Heart left ventricle (tissue), 16 donors: ENCODE measurements at regions not wholly inside any gene's neighbourhood (a gene's known extent, or its start where the extent isn't known, plus 50 kb on each side); places are given as distances from the start of the nearest gene placed in this dataset.

Experiments
- ATAC-seq, 4 donors: fragments of 200-7000 bp; cut with Tn5 transposase; one replicate each; pipeline ENCODE4 v1.9.1; 2020 to 2022; ENCODE audit warnings: moderate library complexity in 4 of 4, mild to moderate bottlenecking in 3 of 4, moderate number of reproducible peaks in 1 of 4
- DNase-seq, 5 donors: peaks; one replicate each; pipeline ENCODE4 v3.0.0-alpha.2; 2020
- H3K27ac ChIP-seq, 12 donors: fragments of 200-600 bp; sonication (generic) in 4 of 12; one replicate each; pipeline versions ENCODE4 v1.5.0 to v1.8.0; 2016 to 2022; ENCODE audit warnings: mild to moderate bottlenecking in 2 of 12
- H3K27me3 ChIP-seq, 9 donors: fragments of 200-600 bp; sonication (generic) in 2 of 9; one replicate each; pipeline versions ENCODE4 v1.5.1 to v1.8.0; 2016 to 2022; ENCODE audit warnings: mild to moderate bottlenecking in 3 of 9
- H3K36me3 ChIP-seq, 9 donors: fragments of 200-600 bp; sonication (generic) in 2 of 9; one replicate each; pipeline versions ENCODE4 v1.5.0 to v1.8.0; 2018 to 2022; ENCODE audit warnings: mild to moderate bottlenecking in 2 of 9
- H3K4me1 ChIP-seq, 12 donors: fragments of 200-600 bp; sonication (generic) in 4 of 12; one replicate each; pipeline versions ENCODE4 v1.5.0 to v1.8.0; 2016 to 2022; ENCODE audit warnings: mild to moderate bottlenecking in 3 of 12
- H3K4me3 ChIP-seq, 12 donors: fragments of 200-600 bp; sonication (generic) in 4 of 12; one replicate each; pipeline versions ENCODE4 v1.5.0 to v1.8.0; 2017 to 2022; ENCODE audit warnings: mild to moderate bottlenecking in 9 of 12, moderate library complexity in 4 of 12
- H3K9me3 ChIP-seq, 12 donors: fragments of 200-600 bp; sonication (generic) in 4 of 12; one replicate each; pipeline versions ENCODE4 v1.5.0 to v1.8.0; 2016 to 2022; ENCODE audit warnings: mild to moderate bottlenecking in 1 of 12
- POLR2A ChIP-seq, 2 donors: fragments of 450-650 bp; IDR thresholded peaks; one replicate each; pipeline ENCODE4 v1.6.1; 2017; ENCODE audit warnings: antibody characterized with exemption in 2 of 2, mild to moderate bottlenecking in 2 of 2, moderate library complexity in 2 of 2
- WGBS, 4 donors: extraction: QIAGEN DNeasy Blood & Tissue Kit in 2 of 4; methylation state at CpG; one replicate each; pipeline versions ENCODE4 v1.1.5 to v1.1.7; 2013 to 2018; 5-methylcytosine and 5-hydroxymethylcytosine counted together
- intact Hi-C, 10 donors: fragments of 100-400 bp; cut with DNase I; formaldehyde crosslinking; loops; one replicate each; pipeline versions ENCODE4 v1.11.1 to v1.14.2; 2022
- TF ChIP-seq, protein P1 (sequence below), 12 donors: fragments of 200-600 bp; sonication (generic) in 4 of 12; IDR thresholded peaks; one replicate each; pipeline versions ENCODE4 v1.5.0 to v1.8.0; 2018 to 2022; ENCODE audit warnings: antibody characterized with exemption in 12 of 12, mild to moderate bottlenecking in 5 of 12
- donor health status: ischemic (EF 13 %, LVEDD 7.1; RV severe dilation, severe dysfunction).
- donor health status: healthy with polysubstance abuse.
- donor health status: DM: no; HTN: yes; CAD: no.
- donor health status: DM: no; HTN: no; CAD: no.
- donor health status: ischemic (EF 25% LVEDD 6.9; RV normal size, moderate dysfunction).
- donor health status: ischemic (EF 25% LVEDD 5.7; RV mildly dilated, moderate dysfunction).
- donor health status: healthy.
- donor health status: DM: yes; HTN: yes; CAD: no.
- donor health status: ischemic (EF 35%, LVEDD 5.7; RV mildly dilated, moderate dysfunction).
- donor health status: nonischemic (EF 11% LVEDD 7.7; RV severe dilation, severe dysfunction).
- donor health status: DM: yes; HTN: yes; CAD: no.
- donor health status: PGD.
- donor health status: ischemic (EF 29% LVEDD 5.4; RV normal size, mild dysfunction).
- donor health status: nonischemic (EF 23%, LVEDD 6.1; RV moderate dilation, normal function).

DNA sequence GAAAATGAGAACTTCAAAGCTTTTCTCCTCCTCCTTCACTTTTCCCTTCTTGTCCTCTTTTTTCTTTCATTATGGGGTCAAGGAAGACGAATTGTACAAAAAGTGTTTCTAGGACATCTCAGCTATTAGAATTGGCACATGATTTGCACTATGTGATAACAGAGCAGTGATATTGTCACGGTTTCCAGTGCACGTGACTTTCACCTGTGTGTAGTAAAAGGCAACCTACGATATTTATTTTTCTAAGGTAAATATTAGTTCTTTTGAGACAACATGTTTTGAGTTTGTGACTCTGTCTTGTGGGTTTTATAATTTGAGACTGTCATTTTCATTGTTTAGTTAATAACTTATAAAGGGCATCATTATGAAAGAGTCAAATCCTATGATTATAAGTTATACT is 213.1 kb downstream of the PSAT1 start:
- H3K36me3 ChIP-seq, result no peaks in the 10 kb centered on the region
- DNase-seq (no peak), ATAC-seq (no peak)
- TF ChIP-seq, protein P1, sequence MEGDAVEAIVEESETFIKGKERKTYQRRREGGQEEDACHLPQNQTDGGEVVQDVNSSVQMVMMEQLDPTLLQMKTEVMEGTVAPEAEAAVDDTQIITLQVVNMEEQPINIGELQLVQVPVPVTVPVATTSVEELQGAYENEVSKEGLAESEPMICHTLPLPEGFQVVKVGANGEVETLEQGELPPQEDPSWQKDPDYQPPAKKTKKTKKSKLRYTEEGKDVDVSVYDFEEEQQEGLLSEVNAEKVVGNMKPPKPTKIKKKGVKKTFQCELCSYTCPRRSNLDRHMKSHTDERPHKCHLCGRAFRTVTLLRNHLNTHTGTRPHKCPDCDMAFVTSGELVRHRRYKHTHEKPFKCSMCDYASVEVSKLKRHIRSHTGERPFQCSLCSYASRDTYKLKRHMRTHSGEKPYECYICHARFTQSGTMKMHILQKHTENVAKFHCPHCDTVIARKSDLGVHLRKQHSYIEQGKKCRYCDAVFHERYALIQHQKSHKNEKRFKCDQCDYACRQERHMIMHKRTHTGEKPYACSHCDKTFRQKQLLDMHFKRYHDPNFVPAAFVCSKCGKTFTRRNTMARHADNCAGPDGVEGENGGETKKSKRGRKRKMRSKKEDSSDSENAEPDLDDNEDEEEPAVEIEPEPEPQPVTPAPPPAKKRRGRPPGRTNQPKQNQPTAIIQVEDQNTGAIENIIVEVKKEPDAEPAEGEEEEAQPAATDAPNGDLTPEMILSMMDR (IDR thresholded peaks at IDR 0.05), result no peak
- no peak for TF ChIP-seq POLR2A (IDR thresholded peaks at IDR 0.05)
- no peak overlapping the region for H3K27ac ChIP-seq
- H3K4me3 ChIP-seq, result no peak overlapping the region
- H3K4me1 ChIP-seq, result no peaks in the 10 kb centered on the region
- WGBS, 4 donors, result 72 to 85% (median 79%) methylated on average over 4 of the region's 4 CpGs
- intact Hi-C loops, result no loop called here
- H3K27me3 ChIP-seq, result no peaks in the 10 kb centered on the region
- H3K9me3 ChIP-seq, result peaks cover 0 to 22% (median 0%) of the 10 kb centered on the region in 12 donors

DNA sequence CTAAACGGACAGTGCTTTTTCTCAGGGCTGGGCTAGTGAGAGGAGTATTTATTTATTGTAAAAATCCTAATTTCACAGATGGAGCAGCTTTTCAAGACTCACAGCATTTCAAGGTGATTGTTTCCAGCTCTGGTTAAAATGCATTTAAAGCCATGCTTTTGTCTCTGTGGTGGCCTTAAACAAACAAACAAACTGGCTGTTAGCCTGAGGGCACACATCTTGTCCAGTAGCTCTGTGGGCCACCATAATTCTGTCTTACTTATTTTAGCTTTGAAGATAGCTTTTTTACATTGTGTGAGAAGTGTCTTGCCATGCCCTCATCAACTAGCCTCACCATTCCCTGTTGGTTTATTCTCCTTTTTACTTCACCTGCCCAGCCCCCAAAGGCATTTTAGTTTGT is 218.2 kb downstream of the PSAT1 start:
- DNase-seq (no peak), ATAC-seq (no peak)
- Histone ChIP-seq H3K4me1 (no peaks in the 10 kb centered on the region), H3K36me3 (no peaks in the 10 kb centered on the region), H3K4me3 (no peak overlapping the region), H3K27ac (no peak overlapping the region), H3K9me3 (peaks cover 0 to 47% (median 6%) of the 10 kb centered on the region in 12 donors), H3K27me3 (no peaks in the 10 kb centered on the region)
- WGBS, 4 donors, result 31 to 49% (median 42%) methylated on average over 1 of the region's 1 CpG
- TF ChIP-seq, protein P1 (IDR thresholded peaks at IDR 0.05), result no peak
- intact Hi-C loops, result no loop called here

DNA sequence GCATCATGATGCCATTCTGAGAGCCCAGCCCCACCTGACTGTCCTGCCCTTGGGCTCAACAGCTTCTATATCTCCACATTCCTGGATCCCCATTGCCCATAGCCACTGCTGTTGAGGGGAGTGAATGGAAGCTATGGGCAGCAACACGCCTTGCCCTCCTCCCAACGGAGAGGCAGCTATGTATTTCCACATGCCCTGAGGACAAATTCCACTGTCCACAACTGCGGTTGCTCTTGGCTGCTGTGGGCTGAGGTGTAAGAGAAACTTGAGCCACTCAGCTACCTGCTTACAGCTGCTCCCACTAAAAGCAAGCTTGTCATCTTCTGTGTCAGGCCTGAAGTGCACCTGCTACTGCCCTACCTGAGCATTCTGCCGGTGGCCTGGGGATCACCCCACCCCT is 222.9 kb downstream of the PSAT1 start:
- TF ChIP-seq, protein P1 (IDR thresholded peaks at IDR 0.05), result no peak
- no peak for TF ChIP-seq POLR2A (IDR thresholded peaks at IDR 0.05)
- 84 to 95% (median 91%) methylated on average over 4 of the region's 4 CpGs for WGBS, 4 donors

DNA sequence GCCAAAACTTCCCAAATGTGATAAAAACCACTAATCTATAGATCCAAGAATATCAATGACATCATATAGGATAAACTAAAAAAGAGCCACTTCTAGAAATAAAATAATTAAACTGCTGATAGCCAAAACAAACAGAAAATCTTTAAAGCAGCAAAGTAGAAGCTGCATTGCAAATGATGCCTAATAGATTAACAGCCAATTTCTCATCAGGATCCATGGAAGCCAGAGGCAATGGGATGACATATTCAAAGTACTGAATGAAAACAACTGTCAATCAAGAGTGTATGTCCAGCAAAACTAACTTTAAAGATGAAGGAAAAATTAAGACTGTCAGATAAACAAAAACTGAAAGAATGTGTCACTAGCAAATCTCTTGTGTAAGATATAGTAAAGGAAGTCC is 224.8 kb downstream of the PSAT1 start:
- no peaks in the 10 kb centered on the region for H3K4me1 ChIP-seq
- DNase-seq (no peak), ATAC-seq (no peak)
- no peak overlapping the region for H3K27ac ChIP-seq
- intact Hi-C loops, result no loop called here
- TF ChIP-seq POLR2A (IDR thresholded peaks at IDR 0.05), result no peak
- TF ChIP-seq, protein P1 (IDR thresholded peaks at IDR 0.05), result no peak
- H3K36me3 ChIP-seq, result no peaks in the 10 kb centered on the region
- no peaks in the 10 kb centered on the region for H3K27me3 ChIP-seq
- no peak overlapping the region for H3K4me3 ChIP-seq
- peaks cover 0 to 58% (median 25%) of the 10 kb centered on the region in 12 donors for H3K9me3 ChIP-seq

More for the DNA sequence above, 222.9 kb downstream of the PSAT1 start:
- H3K27ac ChIP-seq, result no peak overlapping the region
- DNase-seq (no peak), ATAC-seq (no peak)
- H3K36me3 ChIP-seq, result no peaks in the 10 kb centered on the region
- peaks cover 0 to 65% (median 25%) of the 10 kb centered on the region in 12 donors for H3K9me3 ChIP-seq
- intact Hi-C loops, result no loop called here
- H3K27me3 ChIP-seq, result no peaks in the 10 kb centered on the region
- no peak overlapping the region for H3K4me3 ChIP-seq
- H3K4me1 ChIP-seq, result no peaks in the 10 kb centered on the region
